HG03196 (cell line): ENCODE measurements at regions not wholly inside any gene's neighbourhood (a gene's known extent, or its start where the extent isn't known, plus 50 kb on each side); places are given as distances from the start of the nearest gene placed in this dataset.
"Not testable (repeated sequence)": the region's sequence is repeated elsewhere in the genome, so short reads cannot be mapped to it uniquely, and the experiment has no call there.

ENCODE experiments used
- ATAC-seq: cut with Tn5 transposase; IDR thresholded peaks from one replicate; pipeline ENCODE4 v1.9.1; 2021; ENCODE audit not compliant: unreplicated experiment

DNA sequence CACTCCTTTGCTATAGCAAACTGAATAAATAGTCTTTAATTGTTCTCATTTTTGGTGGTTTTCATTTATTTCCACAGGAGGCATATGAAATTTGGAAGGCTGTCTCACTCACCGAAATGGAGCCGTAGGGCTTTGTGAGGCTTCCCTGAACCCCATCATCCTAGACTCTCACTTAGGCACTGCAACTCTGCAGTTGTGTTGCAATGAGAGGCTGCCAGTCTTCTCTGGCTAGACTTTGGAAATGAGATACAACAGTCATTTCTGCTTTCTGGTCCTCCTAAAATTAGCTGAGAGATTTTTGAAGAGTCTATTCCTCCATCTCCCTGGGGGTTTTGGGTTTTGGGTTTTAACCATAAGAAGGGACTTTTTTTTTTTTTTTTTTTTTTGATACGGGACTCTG is 146.5 kb downstream of the SH3BGRL start:
- ATAC-seq, result no peak

DNA sequence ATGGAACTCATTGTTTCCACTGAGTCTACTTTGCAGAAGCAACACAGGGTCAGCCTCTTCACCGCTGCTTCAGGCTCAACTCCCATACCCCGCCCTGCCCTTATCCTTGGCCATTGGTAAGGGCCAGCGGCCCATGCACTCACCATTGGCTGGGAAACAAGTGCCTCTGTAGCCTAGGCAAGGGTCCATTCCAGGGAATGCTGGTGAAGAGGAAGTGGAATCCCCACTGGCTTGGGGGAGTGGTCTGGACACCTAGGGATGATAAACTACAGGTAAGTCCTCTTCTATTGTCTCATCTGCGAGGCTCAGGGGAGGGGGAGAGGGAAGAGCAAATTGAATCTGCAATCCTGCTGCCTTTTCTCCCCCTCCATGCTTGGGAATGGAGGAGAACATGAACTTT is 153.1 kb downstream of the SH3BGRL start:
- no peak for ATAC-seq

DNA sequence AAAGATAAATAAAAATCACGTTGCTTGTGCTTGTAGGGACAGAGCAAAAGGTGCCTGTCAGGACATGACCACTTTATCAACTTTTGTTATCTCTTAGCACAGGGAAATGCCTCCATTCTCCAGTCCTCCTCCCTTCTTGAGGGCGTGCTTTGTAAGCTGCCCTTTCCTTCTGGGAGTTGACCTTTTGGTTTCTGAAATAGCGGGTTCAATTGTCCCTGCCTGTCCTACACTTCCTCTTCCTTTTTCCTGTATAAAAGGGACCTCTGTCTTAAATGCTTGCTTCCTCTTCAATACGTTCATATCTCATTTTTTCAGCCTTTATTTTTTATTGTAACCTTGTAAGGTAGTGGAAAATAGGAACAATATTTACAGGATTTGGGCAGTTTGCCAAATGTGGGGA is 153.5 kb downstream of the SH3BGRL start:
- ATAC-seq, result no peak

DNA sequence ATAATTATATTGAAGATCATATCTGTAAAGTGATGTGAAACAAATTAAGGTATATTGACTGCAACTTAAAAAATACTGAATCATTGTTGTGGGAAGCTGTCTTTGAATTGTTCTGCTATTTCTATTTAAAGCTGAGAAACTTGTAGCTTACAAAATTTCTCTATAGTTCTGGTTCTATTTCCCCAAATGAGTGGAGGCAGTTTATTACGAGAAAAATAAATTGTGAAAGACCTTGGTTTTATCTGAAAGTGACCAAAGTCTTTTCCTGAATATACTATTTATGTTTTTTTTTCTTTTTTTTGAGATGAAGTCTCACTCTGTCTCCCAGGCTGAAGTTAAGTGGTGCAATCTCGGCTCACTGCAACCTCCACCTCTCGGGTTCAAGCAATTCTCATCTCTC is 165.4 kb downstream of the SH3BGRL start:
- ATAC-seq, result no peak

DNA sequence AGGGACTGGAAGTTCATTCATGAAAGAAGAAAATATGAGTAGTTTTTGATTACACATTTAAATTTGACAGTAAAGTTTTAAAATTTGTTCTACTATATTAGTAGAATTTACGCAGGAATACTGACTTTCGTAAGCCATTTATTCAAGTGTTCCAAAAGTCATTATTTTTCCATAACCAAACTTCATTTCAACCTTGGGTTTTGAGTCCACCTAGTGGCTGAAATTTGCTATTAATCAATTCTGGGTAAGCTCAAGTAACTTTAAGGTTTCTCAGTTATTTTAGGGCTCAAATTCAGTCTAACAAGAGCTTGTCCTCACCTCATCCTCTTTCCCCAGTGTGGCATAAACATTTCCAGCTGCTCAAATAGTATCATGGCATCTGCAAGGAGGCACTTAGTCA is 175.4 kb downstream of the SH3BGRL start:
- no peak for ATAC-seq

DNA sequence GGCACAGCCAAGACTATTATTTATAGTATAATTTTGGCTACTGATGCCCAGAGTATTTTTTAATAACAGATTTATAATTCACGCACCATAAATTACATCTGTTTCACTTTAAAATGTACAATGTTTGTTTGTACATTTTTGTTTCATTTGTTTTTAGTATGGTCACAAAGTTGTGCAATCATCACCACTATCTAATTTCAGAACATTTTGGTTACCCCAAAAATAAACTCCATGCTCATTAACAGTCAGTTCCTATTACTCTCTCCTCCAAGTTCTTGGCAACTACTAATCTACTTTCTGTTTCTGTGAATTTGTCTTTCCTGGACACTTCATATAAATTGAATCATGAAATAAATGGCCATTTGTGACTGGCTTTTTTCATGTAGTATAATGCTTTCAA is 176.7 kb downstream of the SH3BGRL start:
- no peak for ATAC-seq

DNA sequence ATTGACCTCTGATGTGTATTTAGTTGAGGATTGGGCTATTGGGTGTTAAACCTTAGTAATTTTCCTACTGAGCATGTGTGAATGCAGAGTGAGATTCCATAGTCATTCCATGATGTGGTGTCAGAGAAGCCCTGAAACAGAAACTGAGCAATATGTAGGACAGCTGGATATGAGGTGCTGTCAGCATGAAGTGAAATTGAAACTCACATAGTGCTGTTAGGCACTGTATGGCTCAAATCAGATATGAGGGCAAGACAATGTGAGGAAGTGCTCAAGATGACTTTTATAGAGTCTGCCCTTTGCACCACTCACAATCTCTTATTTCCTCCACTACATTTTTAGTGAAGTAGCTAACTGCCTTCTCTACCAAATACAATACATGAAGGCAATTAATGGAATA is 188.3 kb downstream of the SH3BGRL start:
- peak; percentile 80 for ATAC-seq

DNA sequence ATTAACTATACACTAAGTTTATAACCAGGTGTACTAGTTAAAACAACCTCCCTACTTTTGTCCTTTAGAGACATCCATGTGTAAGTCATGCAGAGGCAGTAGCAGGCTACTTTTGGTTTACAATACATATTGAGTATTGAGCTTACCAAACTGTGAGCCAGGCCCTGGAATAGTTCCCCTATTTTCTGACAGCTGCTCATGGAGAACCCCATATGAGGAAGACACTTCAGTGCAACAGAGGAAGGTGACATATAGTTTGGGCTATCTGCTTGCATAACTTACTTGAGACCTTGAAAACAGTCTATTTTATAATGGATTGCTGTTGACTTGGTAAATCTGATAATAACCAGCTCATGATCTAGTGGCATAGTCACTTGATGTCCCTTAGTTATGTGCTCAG is 190.5 kb downstream of the SH3BGRL start:
- ATAC-seq, result no peak

DNA sequence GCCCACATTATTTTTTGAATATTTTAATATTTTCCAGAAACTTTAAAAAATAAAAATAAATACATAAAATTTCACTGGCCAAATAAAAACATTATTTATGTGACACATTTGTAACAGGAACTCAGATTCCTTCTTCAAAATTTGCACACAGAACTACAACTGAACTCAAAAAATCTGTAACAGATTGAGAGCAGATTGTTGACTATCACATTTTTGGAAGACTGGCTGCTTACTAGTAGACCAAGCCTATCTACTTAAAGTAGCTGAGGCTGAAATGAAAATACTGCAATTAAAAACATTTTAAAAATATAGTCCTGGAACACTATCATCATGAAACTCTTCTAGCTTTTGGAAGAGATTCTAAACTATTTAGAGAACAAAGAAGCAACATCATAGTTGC is 203.9 kb downstream of the SH3BGRL start:
- ATAC-seq, result no peak

DNA sequence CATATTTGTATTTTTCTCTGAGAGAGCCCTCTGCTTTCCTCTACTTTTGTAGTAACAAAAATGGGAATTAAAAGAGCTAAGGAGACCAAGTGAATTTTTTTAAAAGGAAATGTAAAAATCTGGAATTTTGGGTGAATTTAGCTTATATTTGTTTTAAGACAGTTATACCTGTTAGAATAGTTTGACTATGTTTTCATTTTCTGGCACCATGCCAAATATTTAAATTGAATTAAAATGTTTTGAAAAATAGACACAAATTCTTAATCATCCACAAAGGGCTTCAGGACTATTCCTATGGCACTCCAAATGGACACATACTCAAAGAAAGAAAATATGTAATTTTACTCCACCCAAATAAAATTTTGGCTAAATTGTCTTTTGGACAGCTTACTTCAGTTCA is 209.6 kb downstream of the SH3BGRL start:
- no peak for ATAC-seq

DNA sequence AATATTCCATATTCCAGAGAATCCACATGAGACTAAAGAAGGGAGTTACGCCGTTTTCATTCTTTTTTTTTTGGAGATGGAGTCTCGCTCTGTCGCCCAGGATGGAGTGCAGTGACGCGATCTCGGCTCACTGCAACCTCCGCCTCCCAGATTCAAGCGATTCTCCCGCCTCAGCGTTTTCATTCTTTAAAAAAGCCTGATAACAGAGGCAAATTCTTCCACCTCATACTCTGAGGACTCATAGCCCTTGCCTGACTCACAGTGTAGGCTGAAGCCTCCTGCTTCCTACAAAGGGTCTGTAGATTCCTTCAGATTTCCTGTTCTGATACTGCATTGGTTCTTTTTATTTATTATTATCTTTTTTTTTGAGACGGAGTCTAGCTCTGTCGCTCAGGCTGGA is 210.5 kb downstream of the SH3BGRL start:
- ATAC-seq, result no peak

DNA sequence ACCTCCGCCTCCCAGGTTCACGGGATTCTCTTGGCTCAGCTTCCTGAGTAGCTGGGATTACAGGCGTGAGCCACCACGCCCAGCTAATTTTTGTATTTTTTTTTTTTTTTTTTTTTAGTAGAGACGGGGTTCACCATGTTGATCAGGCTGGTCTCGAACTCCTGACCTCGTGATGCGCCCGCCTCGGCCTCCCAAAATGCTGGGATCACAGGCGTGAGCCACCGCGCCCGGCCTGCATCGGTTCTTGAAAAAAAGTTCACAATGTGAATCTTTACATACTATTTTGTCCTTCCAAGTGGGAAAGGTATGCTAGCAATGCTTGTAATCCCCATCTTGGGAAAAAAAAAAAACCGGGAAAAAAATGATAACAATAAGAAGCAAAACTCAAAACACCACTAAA is 211.0 kb downstream of the SH3BGRL start:
- ATAC-seq, result not testable (repeated sequence)

DNA sequence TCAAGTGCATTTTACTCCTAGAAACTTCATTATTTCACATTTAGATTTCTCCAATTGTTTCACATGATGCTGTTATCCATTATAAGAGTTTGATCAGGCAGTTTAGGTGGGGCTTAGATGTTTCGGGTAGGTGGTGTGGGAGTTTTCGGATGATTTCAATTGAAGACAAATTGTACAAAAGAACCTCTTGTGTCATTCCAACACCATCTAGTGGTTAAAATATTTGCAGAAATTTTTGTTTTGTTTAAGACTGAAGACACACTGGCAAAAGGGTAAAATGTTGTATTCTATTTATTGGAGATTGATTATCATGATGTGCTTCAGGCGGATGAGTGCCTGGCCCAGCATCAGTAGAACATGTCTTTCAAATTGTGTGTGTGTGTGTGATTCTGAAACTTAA is 212.7 kb downstream of the SH3BGRL start:
- ATAC-seq, result no peak
